H1 (cell line): ENCODE measurements at regions not wholly inside any gene's neighbourhood (a gene's known extent, or its start where the extent isn't known, plus 50 kb on each side); places are given as distances from the start of the nearest gene placed in this dataset.

Experiments used
- CTCF ChIA-PET: fragments of 300-600 bp; sonication (Branson Sonifier 250); formaldehyde crosslinking; loops from one replicate; lab custom pipeline; 2021; ENCODE audit not compliant: partially characterized antibody; lab: Charles Lee
- POLR2A ChIA-PET: fragments of 300-600 bp; sonication (Branson Sonifier 250); formaldehyde crosslinking; loops from one replicate; lab custom pipeline; 2021; ENCODE audit warnings: inconsistent platforms; ENCODE audit not compliant: partially characterized antibody; lab: Charles Lee
- DNase-seq, 2 experiments: peaks; one replicate each; pipeline versions ENCODE4 v3.0.0 to v3.0.0-alpha.2; 2010 to 2022; ENCODE audit warnings: low spot score in 2 of 2, low read depth in 1 of 2, mixed read lengths in 1 of 2
- FAIRE-seq: peaks from 2 replicates; lab custom pipeline; 2011; peaks lifted over from hg19 to GRCh38; lab: Jason Lieb, UNC
- H2AFZ ChIP-seq: 2 replicates; pipeline ENCODE4 v1.8.1; 2012; ENCODE audit warnings: low read length, inconsistent platforms
- H2AK5ac ChIP-seq: 2 replicates; pipeline ENCODE4 v1.6.1; 2013; ENCODE audit warnings: low read depth, low read length
- H2BK120ac ChIP-seq: replicated peaks from 2 replicates; pipeline ENCODE3; 2013; ENCODE audit warnings: low read depth, low read length, inconsistent platforms
- H2BK12ac ChIP-seq: 2 replicates; pipeline ENCODE4 v1.6.1; 2013; ENCODE audit warnings: low read depth, low read length
- H2BK15ac ChIP-seq: 2 replicates; pipeline ENCODE4 v1.6.1; 2013; ENCODE audit warnings: low read length
- H2BK20ac ChIP-seq: 2 replicates; pipeline ENCODE4 v1.6.1; 2013; ENCODE audit warnings: low read length
- H2BK5ac ChIP-seq: 2 replicates; pipeline ENCODE4 v1.6.1; 2013; ENCODE audit warnings: low read depth, low read length
- H3K14ac ChIP-seq: 2 replicates; pipeline ENCODE4 v1.6.1; 2013; ENCODE audit warnings: inconsistent platforms; ENCODE audit not compliant: insufficient read length
- H3K18ac ChIP-seq: 2 replicates; pipeline ENCODE4 v1.6.1; 2013; ENCODE audit warnings: low read length; ENCODE audit errors: extremely low read depth
- H3K23ac ChIP-seq: 2 replicates; pipeline ENCODE4 v1.6.1; 2013; ENCODE audit warnings: inconsistent platforms; ENCODE audit not compliant: insufficient read length
- H3K23me2 ChIP-seq: 2 replicates; pipeline ENCODE4 v1.6.1; 2013; ENCODE audit warnings: low read depth, low read length
- H3K27ac ChIP-seq: 2 replicates; pipeline ENCODE4 v1.6.1; 2011; ENCODE audit warnings: low read depth, low read length, inconsistent platforms
- H3K27me3 ChIP-seq, 4 experiments: replicated peaks in 1 of 4; 1 replicate in 1 of 4; 2 replicates in 3 of 4; pipeline versions ENCODE4 v1.6.1 to v1.8.1; 2011 to 2013; ENCODE audit warnings: low read length in 3 of 4, mild to moderate bottlenecking in 3 of 4, inconsistent platforms in 2 of 4, mixed read lengths in 2 of 4, moderate library complexity in 1 of 4; ENCODE audit not compliant: control insufficient read depth in 3 of 4, insufficient read depth in 3 of 4; ENCODE audit errors: extremely low read depth in 1 of 4
- H3K36me3 ChIP-seq, 4 experiments: 2 replicates each; pipeline versions ENCODE4 v1.6.1 to v1.8.1; 2011 to 2013; ENCODE audit warnings: mild to moderate bottlenecking in 4 of 4, low read length in 3 of 4, moderate library complexity in 2 of 4, control low read depth in 1 of 4, inconsistent platforms in 1 of 4; ENCODE audit not compliant: insufficient read depth in 4 of 4, control insufficient read depth in 2 of 4
- H3K4ac ChIP-seq: replicated peaks from 2 replicates; pipeline ENCODE3; 2013; ENCODE audit warnings: low read length, low read depth, mixed read lengths, inconsistent platforms; ENCODE audit not compliant: insufficient read length
- H3K4me1 ChIP-seq, 4 experiments: replicated peaks in 1 of 4; 1 replicate in 1 of 4; 2 replicates in 3 of 4; pipeline versions ENCODE4 v1.6.1 to v1.8.1; 2011 to 2013; ENCODE audit warnings: low read length in 3 of 4, inconsistent platforms in 2 of 4, mixed read lengths in 1 of 4; ENCODE audit not compliant: insufficient read depth in 4 of 4, control insufficient read depth in 3 of 4
- H3K4me2 ChIP-seq, 2 experiments: 2 replicates each; pipeline versions ENCODE4 v1.6.1 to v1.8.1; 2011 to 2013; ENCODE audit warnings: low read depth in 2 of 2, low read length in 2 of 2, control low read depth in 1 of 2, inconsistent platforms in 1 of 2, mild to moderate bottlenecking in 1 of 2; ENCODE audit not compliant: insufficient read depth in 1 of 2
- H3K4me3 ChIP-seq, 4 experiments: fragments of 200-600, 300-600 bp in 1 of 4; sonication (generic), shearing (Covaris generic), sonication (Bioruptor Twin) in 1 of 4; 2 replicates each; pipeline versions ENCODE4 v1.5.1 to v1.8.1; 2011 to 2016; ENCODE audit warnings: low read length in 4 of 4, low read depth in 3 of 4, control low read depth in 2 of 4, inconsistent platforms in 2 of 4, mild to moderate bottlenecking in 2 of 4, mixed read lengths in 1 of 4, moderate library complexity in 1 of 4; ENCODE audit not compliant: insufficient read depth in 2 of 4; ENCODE audit errors: extremely low read depth in 1 of 4
- H3K56ac ChIP-seq: replicated peaks from 2 replicates; pipeline ENCODE3; 2013; ENCODE audit warnings: low read depth, mild to moderate bottlenecking, mixed read lengths, low read length, inconsistent platforms; ENCODE audit not compliant: insufficient read length
- H3K79me1 ChIP-seq: 2 replicates; pipeline ENCODE4 v1.6.1; 2013; ENCODE audit warnings: low read depth, low read length, control low read depth
- H3K79me2 ChIP-seq, 2 experiments: 2 replicates each; pipeline versions ENCODE4 v1.6.1 to v1.8.1; 2012 to 2013; ENCODE audit warnings: low read length in 2 of 2, mild to moderate bottlenecking in 2 of 2, inconsistent platforms in 1 of 2; ENCODE audit not compliant: insufficient read depth in 2 of 2, control insufficient read depth in 1 of 2
- H3K9ac ChIP-seq, 4 experiments: replicated peaks in 1 of 4; 1 replicate in 1 of 4; 2 replicates in 3 of 4; pipeline versions ENCODE4 v1.6.1 to v1.8.1; 2011 to 2013; ENCODE audit warnings: low read depth in 3 of 4, low read length in 3 of 4, control low read depth in 2 of 4, mild to moderate bottlenecking in 2 of 4, moderate library complexity in 2 of 4, inconsistent platforms in 1 of 4; ENCODE audit errors: extremely low read depth in 1 of 4
- H3K9me3 ChIP-seq, 2 experiments: 2 replicates each; pipeline versions ENCODE4 v1.6.1 to v1.8.1; 2012 to 2013; ENCODE audit warnings: mild to moderate bottlenecking in 2 of 2, moderate library complexity in 2 of 2, control low read depth in 1 of 2, inconsistent platforms in 1 of 2, low read depth in 1 of 2, low read length in 1 of 2, mixed read lengths in 1 of 2; ENCODE audit not compliant: insufficient read depth in 2 of 2
- H4K20me1 ChIP-seq, 2 experiments: replicated peaks in 1 of 2; 2 replicates each; pipeline versions ENCODE3 to v1.8.1; 2011 to 2013; ENCODE audit warnings: inconsistent platforms in 2 of 2, low read length in 2 of 2, mild to moderate bottlenecking in 1 of 2; ENCODE audit not compliant: insufficient read depth in 2 of 2, control insufficient read depth in 1 of 2
- H4K5ac ChIP-seq: 2 replicates; pipeline ENCODE4 v1.6.1; 2013; ENCODE audit warnings: low read length, low read depth, mixed read lengths, inconsistent platforms; ENCODE audit not compliant: insufficient read length
- H4K8ac ChIP-seq: 2 replicates; pipeline ENCODE4 v1.8.0; 2013; ENCODE audit warnings: mild to moderate bottlenecking, moderate library complexity, low read length, inconsistent platforms; ENCODE audit not compliant: insufficient read depth; ENCODE audit errors: extremely low read depth
- H4K91ac ChIP-seq: replicated peaks from 2 replicates; pipeline ENCODE3; 2013; ENCODE audit warnings: low read length, mixed read lengths, inconsistent platforms; ENCODE audit not compliant: insufficient read length
- ASH2L ChIP-seq: fragments of 200-600, 300-600 bp; sonication (generic); IDR thresholded peaks from one replicate; pipeline ENCODE4 v1.7.1; 2017; ENCODE audit warnings: low read length
- ATF3 ChIP-seq: IDR thresholded peaks from 2 replicates; pipeline ENCODE4 v1.6.1; 2011; ENCODE audit warnings: low read depth, mild to moderate bottlenecking, low read length; ENCODE audit not compliant: insufficient read depth
- CBX8 ChIP-seq: fragments of 300-800, 300-1000 bp; sonication (generic); IDR thresholded peaks from 2 replicates; pipeline ENCODE4 v1.7.1; 2016; ENCODE audit warnings: low read depth, low read length, borderline replicate concordance
- KDM4A ChIP-seq: IDR thresholded peaks from one replicate; pipeline ENCODE4 v1.7.1; 2012; ENCODE audit warnings: low read depth, mild to moderate bottlenecking, moderate library complexity, low read length, inconsistent platforms; ENCODE audit not compliant: severe bottlenecking
- POLR2AphosphoS5 ChIP-seq: IDR thresholded peaks from 2 replicates; pipeline ENCODE4 v1.6.1; 2011; ENCODE audit warnings: low read depth, low read length
- SAP30 ChIP-seq: fragments of 300-600 bp; sonication (generic); IDR thresholded peaks from 2 replicates; pipeline ENCODE4 v1.7.1; 2012; ENCODE audit warnings: low read length, moderate library complexity, mild to moderate bottlenecking, inconsistent platforms; ENCODE audit not compliant: insufficient read depth, insufficient replicate concordance
- SP2 ChIP-seq: IDR thresholded peaks from 2 replicates; pipeline ENCODE4 v1.6.1; 2012; ENCODE audit warnings: mild to moderate bottlenecking, low read length, inconsistent platforms
- TAF7 ChIP-seq: optimal IDR thresholded peaks from 2 replicates; pipeline ENCODE3; 2011; ENCODE audit warnings: low read depth, mild to moderate bottlenecking, inconsistent platforms, low read length, moderate library complexity, borderline replicate concordance
- YY1 ChIP-seq: IDR thresholded peaks from 2 replicates; pipeline ENCODE4 v1.6.1; 2011; ENCODE audit warnings: low read depth, mild to moderate bottlenecking, low read length
- WGBS, 2 experiments: shearing (Covaris generic) in 1 of 2; methylation state at CpG; one replicate each; pipeline versions ENCODE4 v1.1.6 to v1.1.7; 2013 to 2015; ENCODE audit warnings: low lambda C conversion rate in 2 of 2, mixed read lengths in 2 of 2, inconsistent platforms in 1 of 2, low coverage in 1 of 2, missing lambda C conversion rate in 1 of 2; ENCODE audit not compliant: insufficient replicate concordance in 2 of 2, insufficient coverage in 1 of 2, insufficient read length in 1 of 2; ENCODE audit errors: extremely low coverage in 1 of 2, missing lambda C conversion rate in 1 of 2; 5-methylcytosine and 5-hydroxymethylcytosine counted together

- no peak overlapping the region for H2BK20ac ChIP-seq
- no peak overlapping the region for H3K9ac ChIP-seq
- no peak overlapping the region for H4K5ac ChIP-seq
- H3K4me1 ChIP-seq: peaks cover 3 to 7% (median 6%) of the 10 kb centered on the region in 4 experiments
- no peaks in the 10 kb centered on the region for H3K36me3 ChIP-seq
- H3K79me1 ChIP-seq: no peaks in the 10 kb centered on the region
- H3K18ac ChIP-seq: no peak overlapping the region
- peaks cover 2% of the 10 kb centered on the region; the same call in 1 of the 2 replicates for H3K23me2 ChIP-seq
- FAIRE-seq (no peak), DNase-seq (no peak)
- H3K27me3 ChIP-seq: no peaks in the 10 kb centered on the region; a peak in 1 of 7 replicates
- H3K4me3 ChIP-seq: no peak overlapping the region
- H3K9me3 ChIP-seq: peaks cover 6 to 9% of the 10 kb centered on the region in 2 experiments; a peak in 2 of 4 replicates
- H2BK12ac ChIP-seq: no peak overlapping the region
- CTCF ChIA-PET: interaction anchor here (0.7 to 1.2 kb wide), 2 partner anchors 34 to 535 kb away, joined by 3 to 4 read pairs; no protein-coding TSS in a partner anchor
- 85% methylated on average over 41 of the region's 45 CpGs; no CpG with 5 or more reads in 1 of the 2 experiments for WGBS, 2 experiments
- no peak overlapping the region for H2AK5ac ChIP-seq
- H2BK120ac ChIP-seq: no peak overlapping the region
- no peak overlapping the region for H2AFZ ChIP-seq
- H4K8ac ChIP-seq: no peak overlapping the region
- no peak overlapping the region for H3K56ac ChIP-seq
- H2BK5ac ChIP-seq: no peak overlapping the region
- H3K79me2 ChIP-seq: no peaks in the 10 kb centered on the region
- H3K14ac ChIP-seq: no peak overlapping the region
- no peak overlapping the region for H3K27ac ChIP-seq
- TF ChIP-seq KDM4A: no peak
- TF ChIP-seq ASH2L: no peak
- TF ChIP-seq POLR2AphosphoS5: no peak
- TF ChIP-seq ATF3: no peak
- TF ChIP-seq CBX8: no peak
- TF ChIP-seq TAF7: no peak
- no peak for TF ChIP-seq SAP30
- no peak for TF ChIP-seq SP2
- TF ChIP-seq YY1: no peak
- TF ChIP-seq, all 59 proteins: peak for 0
- no peak overlapping the region for H4K91ac ChIP-seq
- H3K4me2 ChIP-seq: no peak overlapping the region
- POLR2A ChIA-PET: no interaction called here
- no peak overlapping the region for H3K4ac ChIP-seq
- no peak overlapping the region for H3K23ac ChIP-seq
- no peak overlapping the region for H2BK15ac ChIP-seq
- no peaks in the 10 kb centered on the region for H4K20me1 ChIP-seq
Measured at GRCh38 chr1:5711956-5712645, 280.1 kb downstream of the NPHP4 start.
